HG03045 (cell line): ENCODE measurements at regions not wholly inside any gene's neighbourhood (a gene's known extent, or its start where the extent isn't known, plus 50 kb on each side); places are given as distances from the start of the nearest gene placed in this dataset.
"Not testable (repeated sequence)": the region's sequence is repeated elsewhere in the genome, so short reads cannot be mapped to it uniquely, and the experiment has no call there.

Experiments used
- ATAC-seq: cut with Tn5 transposase; IDR thresholded peaks from one replicate; pipeline ENCODE4 v1.9.1; 2021; ENCODE audit warnings: mild to moderate bottlenecking, moderate library complexity; ENCODE audit not compliant: unreplicated experiment

GRCh38 chr12:68984796-68985573 is 52.0 kb upstream of the CPM start:
- ATAC-seq, result no peak

DNA sequence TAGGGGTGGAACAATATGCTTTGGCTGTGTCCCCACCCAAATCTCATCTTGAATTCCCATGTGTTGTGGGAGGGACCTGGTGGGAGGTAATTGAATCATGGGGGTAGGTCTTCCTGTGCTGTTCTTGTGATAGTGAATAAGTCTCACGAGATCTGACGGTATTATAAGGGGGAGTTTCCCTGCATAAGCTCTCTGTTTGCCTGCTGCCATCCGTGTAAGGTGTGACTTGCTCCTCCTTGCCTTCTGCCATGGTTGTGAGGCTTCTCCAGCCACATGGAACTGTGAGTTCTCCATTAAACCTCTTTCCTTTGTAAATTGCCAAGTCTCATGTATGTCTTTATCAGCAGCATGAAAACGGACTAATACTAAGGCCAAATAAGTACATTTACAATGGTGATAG is 64.6 kb upstream of the CPM start:
- ATAC-seq, result not testable (repeated sequence)

- ATAC-seq, result no peak
Measured at GRCh38 chr12:68998041-68998440, 65.1 kb upstream of the CPM start.

DNA sequence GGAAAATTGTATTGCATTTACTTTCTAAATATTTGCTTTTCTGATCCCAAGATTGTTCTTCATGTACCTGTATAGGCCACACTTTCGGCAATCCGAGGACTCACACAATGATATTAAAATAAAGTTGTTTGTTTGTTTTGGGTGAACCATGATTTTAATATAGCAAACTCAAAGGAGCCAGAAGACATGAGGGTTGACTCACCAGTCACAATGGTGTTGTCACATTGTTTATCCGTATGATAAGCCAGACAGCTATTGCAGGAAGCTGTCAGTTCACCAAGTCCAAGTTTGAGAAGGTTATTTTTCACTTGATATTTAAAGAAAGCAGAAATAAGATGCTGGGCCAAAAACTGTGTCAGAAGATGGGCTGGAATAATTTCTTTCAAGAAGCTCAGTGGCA is 67.1 kb upstream of the CPM start:
- no peak for ATAC-seq

DNA sequence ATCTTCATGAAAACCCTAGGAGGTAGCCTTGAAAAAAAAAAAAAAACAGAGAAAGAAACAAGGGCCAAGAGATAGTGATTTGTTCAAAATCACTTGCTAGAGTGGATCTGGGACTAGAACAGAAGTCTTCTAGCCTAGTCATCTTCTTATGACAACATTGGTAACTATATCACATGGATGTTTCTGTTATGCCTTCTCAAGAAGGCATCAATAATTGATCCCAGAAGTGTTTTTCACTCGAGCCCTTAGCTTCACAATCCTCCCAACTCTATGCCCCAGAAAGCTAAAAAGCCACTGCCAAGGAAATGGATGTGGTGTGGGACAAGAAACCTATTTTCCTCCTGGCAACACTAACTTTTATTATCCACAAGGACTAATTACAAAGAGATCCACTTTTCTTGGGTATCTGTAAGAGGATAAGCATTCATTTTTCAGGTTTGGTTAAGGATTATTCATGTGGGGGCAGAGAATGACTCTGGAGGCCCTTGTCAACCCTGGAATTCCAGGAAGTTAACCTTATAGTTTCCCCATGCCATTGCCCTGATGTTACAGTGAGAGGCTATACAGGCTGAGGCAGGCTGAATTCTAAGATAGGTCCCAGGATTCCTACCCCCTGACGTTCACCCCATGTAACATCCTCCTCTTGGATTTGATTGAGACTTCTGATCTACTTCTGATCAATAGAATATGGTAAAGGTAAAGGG is 67.7 kb upstream of the CPM start:
- no peak for ATAC-seq

DNA sequence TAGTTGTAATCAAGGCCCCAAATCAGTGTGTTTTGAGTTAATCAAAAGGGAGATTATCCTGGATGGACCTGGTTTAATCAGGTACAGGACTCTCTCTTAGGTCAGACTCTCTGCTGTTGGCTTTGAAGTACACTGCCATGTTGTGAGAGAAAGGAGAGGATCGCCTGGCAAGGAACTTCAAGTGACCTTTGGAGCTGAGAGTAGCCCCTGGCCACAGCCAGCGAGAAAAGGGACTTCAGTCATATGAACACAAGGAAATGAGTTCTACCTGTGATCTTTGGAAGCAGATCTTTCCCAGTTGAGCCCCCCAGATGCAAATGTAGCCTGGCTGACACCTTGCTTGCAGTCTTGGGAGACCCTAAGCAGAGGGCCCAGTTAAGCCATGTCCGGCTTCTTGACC is 68.3 kb upstream of the CPM start:
- ATAC-seq, result no peak

- ATAC-seq, result no peak
Measured at GRCh38 chr12:69002969-69003368, 70.0 kb upstream of the CPM start.

- ATAC-seq, result no peak
Measured at GRCh38 chr12:69003991-69004390, 71.0 kb upstream of the CPM start.

- ATAC-seq, result no peak
Measured at GRCh38 chr12:69007101-69007854, 74.3 kb upstream of the CPM start.

DNA sequence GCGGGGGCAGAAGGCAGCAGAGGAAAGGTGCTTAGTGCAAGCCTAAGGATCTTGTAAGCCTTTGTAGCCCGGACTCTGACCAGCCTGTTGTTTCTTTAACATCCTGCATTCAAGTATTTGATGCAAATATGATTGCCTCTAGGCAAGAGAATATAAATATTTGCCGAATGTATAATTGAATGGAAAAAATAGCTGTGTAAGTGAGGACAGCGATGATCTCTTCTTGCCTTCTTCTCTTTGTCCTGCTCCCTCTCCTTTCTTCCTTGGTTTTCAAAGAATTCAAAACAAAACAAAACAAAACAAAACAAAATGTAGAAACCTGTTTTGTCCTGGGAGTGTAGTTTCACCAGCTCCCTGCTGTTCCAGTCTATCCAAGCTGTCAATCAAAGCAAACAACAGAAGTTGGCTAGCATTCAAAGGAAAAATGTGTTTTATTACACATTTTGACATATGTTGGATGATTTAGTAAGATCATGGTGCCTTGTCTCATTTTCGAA is 74.9 kb upstream of the CPM start:
- no peak for ATAC-seq

DNA sequence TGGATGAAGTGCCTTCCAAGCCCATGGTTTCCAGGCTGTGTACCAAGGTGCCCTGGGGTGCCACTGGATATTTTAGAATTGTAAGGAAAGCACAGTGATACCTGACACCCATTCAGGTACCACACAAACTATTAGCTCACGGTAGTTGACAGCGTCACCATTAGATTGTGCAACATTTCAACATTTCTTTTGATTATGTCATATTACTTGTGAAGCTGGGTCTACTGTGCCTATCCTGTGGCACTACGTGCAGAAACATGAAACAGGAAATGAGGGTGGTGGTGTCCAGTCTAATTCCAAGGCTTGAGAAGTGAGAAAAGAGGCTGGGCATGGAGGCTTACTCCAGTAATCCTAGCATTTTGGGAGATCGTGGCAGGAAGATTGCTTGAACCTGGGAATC is 75.5 kb upstream of the CPM start:
- no peak for ATAC-seq

DNA sequence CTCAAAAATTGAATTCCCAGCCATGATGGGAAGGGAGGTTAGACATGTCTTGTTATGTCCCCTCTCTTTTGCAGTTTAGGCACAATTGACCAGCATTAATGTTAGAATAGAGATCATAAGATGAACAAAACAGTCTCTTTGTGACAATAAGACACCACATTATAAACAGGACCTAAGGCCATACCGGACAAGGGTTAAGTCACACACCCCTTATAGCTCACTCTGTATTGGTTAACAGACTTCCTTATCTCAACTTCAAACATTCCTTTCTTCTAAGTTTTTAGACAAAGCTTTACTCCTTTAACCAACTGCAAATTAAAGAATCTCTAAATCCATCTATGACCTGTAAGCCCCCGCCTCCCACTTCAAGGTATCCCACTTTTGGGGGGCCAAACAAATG is 81.1 kb upstream of the CPM start:
- no peak for ATAC-seq

DNA sequence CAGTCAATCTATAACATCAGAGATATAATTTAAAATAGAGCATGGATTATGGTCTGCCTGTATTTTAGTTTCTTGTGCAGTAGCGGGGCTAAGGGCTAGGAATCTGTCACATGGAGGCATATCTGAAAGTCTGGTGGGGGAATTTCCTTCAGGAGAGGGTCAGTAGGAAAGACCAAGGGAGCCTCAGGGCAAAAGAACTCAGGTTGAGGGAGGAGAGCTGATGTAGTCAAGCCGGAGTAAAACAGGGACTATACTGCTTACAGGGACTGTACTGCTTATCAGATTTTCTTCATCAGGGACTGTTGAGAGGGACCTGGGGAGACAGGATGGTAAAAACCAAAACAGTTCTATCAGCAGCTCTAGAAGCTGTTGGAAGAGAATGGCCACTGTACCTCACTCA is 82.0 kb upstream of the CPM start:
- no peak for ATAC-seq

GRCh38 chr12:69015831-69016230 is 82.9 kb upstream of the CPM start:
- ATAC-seq, result no peak

GRCh38 chr12:69019082-69019481 is 86.1 kb upstream of the CPM start:
- ATAC-seq, result no peak

- ATAC-seq, result no peak
Measured at GRCh38 chr12:69019910-69020309, 86.9 kb upstream of the CPM start.

GRCh38 chr12:69022674-69023073 is 89.7 kb upstream of the CPM start:
- no peak for ATAC-seq

DNA sequence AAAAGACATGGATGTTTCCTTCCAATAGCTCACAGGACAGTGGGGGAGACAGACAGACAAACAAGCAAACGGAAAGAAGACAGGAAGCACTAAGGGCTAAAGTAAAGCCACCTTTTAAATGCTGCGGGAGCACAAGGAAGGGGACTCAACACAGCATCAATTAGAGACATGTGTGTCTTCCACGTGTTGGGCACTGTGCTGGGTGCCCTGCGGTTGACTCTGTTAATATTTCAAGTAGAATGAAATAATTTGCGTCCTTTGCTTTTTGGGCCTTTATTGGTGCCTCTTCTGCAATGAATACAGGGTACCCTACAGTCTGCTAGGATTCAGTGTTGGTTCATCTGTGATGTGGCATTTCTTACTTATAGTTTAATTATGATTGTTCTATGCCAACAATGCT is 90.9 kb upstream of the CPM start:
- no peak for ATAC-seq

- no peak for ATAC-seq
Measured at GRCh38 chr12:69024413-69024812, 91.4 kb upstream of the CPM start.

GRCh38 chr12:69024907-69025306 is 91.9 kb upstream of the CPM start:
- no peak for ATAC-seq

GRCh38 chr12:69026336-69026735 is 93.4 kb upstream of the CPM start:
- ATAC-seq, result no peak

- no peak for ATAC-seq
Measured at GRCh38 chr12:69027411-69027881, 94.5 kb upstream of the CPM start.
